HEK293 (cell line): ENCODE measurements at regions not wholly inside any gene's neighbourhood (a gene's known extent, or its start where the extent isn't known, plus 50 kb on each side); places are given as distances from the start of the nearest gene placed in this dataset.

Source experiments
- CTCF ChIA-PET: fragments of 350-600 bp; formaldehyde crosslinking; extraction: SDS; loops from one replicate; lab custom pipeline; 2021; ENCODE audit warnings: antibody characterized with exemption; lab: Yijun Ruan, JAX
- POLR2A ChIA-PET: fragments of 300-600 bp; formaldehyde crosslinking; extraction: SDS; loops from one replicate; lab custom pipeline; 2020; ENCODE audit warnings: antibody characterized with exemption, inconsistent platforms; lab: Yijun Ruan, JAX
- H3K27ac ChIP-seq: fragments of 200-500 bp; sonication (Bioruptor generic); 2 replicates; pipeline ENCODE4 v1.5.1; 2014; ENCODE audit warnings: low read depth, low read length, control low read depth, inconsistent platforms; ENCODE audit errors: extremely low read depth
- H3K36me3 ChIP-seq, 2 experiments: fragments of 200-500 bp in 1 of 2; sonication (Bioruptor generic) in 1 of 2; 1 replicate in 1 of 2; 2 replicates in 1 of 2; pipeline ENCODE4 v1.5.1; 2014 to 2017; ENCODE audit warnings: inconsistent platforms in 2 of 2, low read length in 2 of 2; ENCODE audit not compliant: control insufficient read depth in 2 of 2, insufficient read depth in 1 of 2
- H3K4me1 ChIP-seq: fragments of 200-500 bp; sonication (Bioruptor generic); 2 replicates; pipeline ENCODE4 v1.5.1; 2014; ENCODE audit warnings: mild to moderate bottlenecking, low read length, inconsistent platforms; ENCODE audit not compliant: control insufficient read depth, insufficient read depth
- H3K4me3 ChIP-seq: 2 replicates; pipeline ENCODE4 v1.5.1; 2011; ENCODE audit warnings: low read depth, mild to moderate bottlenecking, control low read depth, low read length, moderate library complexity
- H3K9me3 ChIP-seq: fragments of 200-500 bp; sonication (Bioruptor generic); 2 replicates; pipeline ENCODE4 v1.5.1; 2014; ENCODE audit warnings: low read depth, low read length, inconsistent platforms; ENCODE audit not compliant: control insufficient read depth, insufficient read depth
- BCL11A ChIP-seq: fragments of 450-650 bp; formaldehyde crosslinking; IDR thresholded peaks from 2 replicates; pipeline ENCODE4 v1.5.1; 2016; ENCODE audit warnings: low read depth, missing biosample characterization, missing genetic modification characterization
- KLF1 ChIP-seq: fragments of 450-650 bp; formaldehyde crosslinking; IDR thresholded peaks from 2 replicates; pipeline ENCODE4 v1.5.1; 2016; ENCODE audit warnings: missing biosample characterization, missing genetic modification characterization
- OSR2 ChIP-seq: fragments of 450-650 bp; formaldehyde crosslinking; IDR thresholded peaks from 2 replicates; pipeline ENCODE4 v1.5.1; 2016; ENCODE audit warnings: missing biosample characterization, missing genetic modification characterization
- OVOL3 ChIP-seq: fragments of 450-650 bp; formaldehyde crosslinking; IDR thresholded peaks from 2 replicates; pipeline ENCODE4 v1.5.1; 2016; ENCODE audit warnings: missing biosample characterization, missing genetic modification characterization
- SCRT1 ChIP-seq: fragments of 450-650 bp; formaldehyde crosslinking; IDR thresholded peaks from 2 replicates; pipeline ENCODE4 v1.5.1; 2016; ENCODE audit warnings: missing biosample characterization, missing genetic modification characterization, borderline replicate concordance
- TRIM28 ChIP-seq: IDR thresholded peaks from 2 replicates; pipeline ENCODE4 v1.6.1; 2011; ENCODE audit warnings: low read length, control low read depth, borderline replicate concordance
- WT1 ChIP-seq: fragments of 450-650 bp; formaldehyde crosslinking; IDR thresholded peaks from 2 replicates; pipeline ENCODE4 v1.5.1; 2016; ENCODE audit warnings: missing biosample characterization, missing genetic modification characterization
- YY2 ChIP-seq: fragments of 450-650 bp; formaldehyde crosslinking; IDR thresholded peaks from 2 replicates; pipeline ENCODE4 v1.5.1; 2016; ENCODE audit warnings: missing biosample characterization, missing genetic modification characterization
- ZBTB1 ChIP-seq: fragments of 450-650 bp; formaldehyde crosslinking; IDR thresholded peaks from 2 replicates; pipeline ENCODE4 v1.5.1; 2016; ENCODE audit warnings: missing biosample characterization, missing genetic modification characterization
- ZEB2 ChIP-seq: fragments of 450-650 bp; formaldehyde crosslinking; IDR thresholded peaks from 2 replicates; pipeline ENCODE4 v1.5.1; 2016; ENCODE audit warnings: missing biosample characterization, missing genetic modification characterization
- ZNF121 ChIP-seq: fragments of 450-650 bp; formaldehyde crosslinking; IDR thresholded peaks from 2 replicates; pipeline ENCODE4 v1.5.1; 2016; ENCODE audit warnings: missing biosample characterization, missing genetic modification characterization
- ZNF157 ChIP-seq: fragments of 450-650 bp; formaldehyde crosslinking; IDR thresholded peaks from 2 replicates; pipeline ENCODE4 v1.5.1; 2016; ENCODE audit warnings: missing biosample characterization, missing genetic modification characterization
- ZNF184 ChIP-seq: fragments of 450-650 bp; IDR thresholded peaks from 2 replicates; pipeline ENCODE4 v1.5.1; 2018; ENCODE audit warnings: missing biosample characterization, mild to moderate bottlenecking, missing genetic modification characterization
- ZNF19 ChIP-seq: fragments of 450-650 bp; formaldehyde crosslinking; IDR thresholded peaks from 2 replicates; pipeline ENCODE4; 2016; ENCODE audit warnings: missing biosample characterization, missing genetic modification characterization, low read depth
- ZNF211 ChIP-seq: fragments of 450-650 bp; formaldehyde crosslinking; IDR thresholded peaks from 2 replicates; pipeline ENCODE4 v1.5.1; 2016; ENCODE audit warnings: low read depth, missing biosample characterization, missing genetic modification characterization
- ZNF416 ChIP-seq: fragments of 450-650 bp; formaldehyde crosslinking; IDR thresholded peaks from 2 replicates; pipeline ENCODE4 v1.5.1; 2016; ENCODE audit warnings: missing biosample characterization, missing genetic modification characterization
- ZNF423 ChIP-seq: fragments of 450-650 bp; formaldehyde crosslinking; IDR thresholded peaks from 2 replicates; pipeline ENCODE4 v1.5.1; 2016; ENCODE audit warnings: missing biosample characterization, missing genetic modification characterization
- ZNF501 ChIP-seq: fragments of 450-650 bp; formaldehyde crosslinking; IDR thresholded peaks from 2 replicates; pipeline ENCODE4 v1.5.1; 2016; ENCODE audit warnings: missing biosample characterization, missing genetic modification characterization
- TF ChIP-seq, protein P1 (sequence below): fragments of 450-650 bp; formaldehyde crosslinking; IDR thresholded peaks from 2 replicates; pipeline ENCODE4 v1.5.1; 2016; ENCODE audit warnings: missing biosample characterization, missing genetic modification characterization
- TF ChIP-seq, protein P2 (sequence below): fragments of 450-650 bp; formaldehyde crosslinking; IDR thresholded peaks from 2 replicates; pipeline ENCODE4 v1.5.1; 2016; ENCODE audit warnings: missing biosample characterization, missing genetic modification characterization
- TF ChIP-seq, protein P3 (sequence below): fragments of 450-650 bp; formaldehyde crosslinking; IDR thresholded peaks from 2 replicates; pipeline ENCODE4 v1.5.1; 2016; ENCODE audit warnings: missing biosample characterization, missing genetic modification characterization

DNA sequence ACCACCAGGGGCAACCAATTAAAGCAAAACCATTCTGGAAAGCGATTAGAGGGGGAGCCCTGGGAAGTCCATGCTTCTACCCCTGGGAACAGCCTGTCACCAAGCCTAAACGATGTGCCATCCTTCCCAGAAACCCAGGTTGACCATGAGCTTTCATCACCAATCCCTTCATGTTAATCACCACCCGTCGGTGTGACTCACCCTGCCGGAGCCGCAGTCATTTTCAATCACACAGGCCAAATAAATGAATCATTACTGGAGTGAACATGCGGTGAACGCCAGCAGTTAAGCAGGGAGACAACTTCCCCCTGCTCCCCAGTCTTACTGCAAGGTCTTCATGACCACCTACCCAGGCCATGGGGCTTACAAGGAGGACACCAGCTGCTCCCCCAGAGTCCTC lies 308.8 kb downstream of the AJAP1 start:
- H3K27ac ChIP-seq = no peak overlapping the region
- H3K36me3 ChIP-seq = no peaks in the 10 kb centered on the region
- no peaks in the 10 kb centered on the region for H3K4me1 ChIP-seq
- ChIA-PET CTCF (no interaction called here), POLR2A (no interaction called here)
- no peak overlapping the region for H3K4me3 ChIP-seq
- TF ChIP-seq SCRT1 (tag by site-specific recombination) = no peak
- no peak for TF ChIP-seq WT1 (tag by site-specific recombination)
- TF ChIP-seq ZNF184 (tag by site-specific recombination) = no peak
- TF ChIP-seq ZNF501 = no peak
- no peaks in the 10 kb centered on the region for H3K9me3 ChIP-seq

DNA sequence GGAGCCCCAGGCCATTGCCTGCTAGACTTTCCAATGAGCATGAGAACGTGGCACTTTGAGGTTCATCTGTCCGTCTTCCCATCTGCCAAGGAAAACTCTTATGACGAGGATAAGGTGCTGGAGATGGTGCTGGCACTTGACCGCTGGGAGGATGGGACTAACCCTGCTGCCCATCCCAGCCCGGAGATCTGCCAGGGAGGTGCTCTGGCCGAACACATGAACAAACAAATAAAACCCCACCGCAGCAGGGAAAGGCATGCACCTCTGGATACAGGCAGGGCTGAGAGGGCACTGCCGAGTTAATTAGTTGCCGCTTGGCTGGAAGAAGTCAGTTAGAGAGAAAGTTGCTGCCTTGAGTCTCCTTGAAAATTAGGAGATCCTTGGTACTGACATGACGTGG lies 308.4 kb downstream of the AJAP1 start:
- TF ChIP-seq ZNF19 (no peak), ZNF157 (no peak), OSR2 (tag by site-specific recombination) (no peak), ZNF211 (tag by site-specific recombination) (no peak), ZNF416 (tag by site-specific recombination) (no peak), TRIM28 (no peak), YY2 (tag by site-specific recombination) (no peak), BCL11A (tag by site-specific recombination) (no peak), KLF1 (tag by site-specific recombination) (no peak), OVOL3 (tag by site-specific recombination) (no peak), ZEB2 (tag by site-specific recombination) (no peak), ZNF423 (no peak), ZBTB1 (tag by site-specific recombination) (no peak), ZNF121 (tag by site-specific recombination) (no peak)
- TF ChIP-seq, protein P1, sequence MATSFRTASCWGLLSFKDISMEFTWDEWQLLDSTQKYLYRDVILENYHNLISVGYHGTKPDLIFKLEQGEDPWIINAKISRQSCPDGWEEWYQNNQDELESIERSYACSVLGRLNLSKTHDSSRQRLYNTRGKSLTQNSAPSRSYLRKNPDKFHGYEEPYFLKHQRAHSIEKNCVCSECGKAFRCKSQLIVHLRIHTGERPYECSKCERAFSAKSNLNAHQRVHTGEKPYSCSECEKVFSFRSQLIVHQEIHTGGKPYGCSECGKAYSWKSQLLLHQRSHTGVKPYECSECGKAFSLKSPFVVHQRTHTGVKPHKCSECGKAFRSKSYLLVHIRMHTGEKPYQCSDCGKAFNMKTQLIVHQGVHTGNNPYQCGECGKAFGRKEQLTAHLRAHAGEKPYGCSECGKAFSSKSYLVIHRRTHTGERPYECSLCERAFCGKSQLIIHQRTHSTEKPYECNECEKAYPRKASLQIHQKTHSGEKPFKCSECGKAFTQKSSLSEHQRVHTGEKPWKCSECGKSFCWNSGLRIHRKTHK = no peak
- TF ChIP-seq, protein P2, sequence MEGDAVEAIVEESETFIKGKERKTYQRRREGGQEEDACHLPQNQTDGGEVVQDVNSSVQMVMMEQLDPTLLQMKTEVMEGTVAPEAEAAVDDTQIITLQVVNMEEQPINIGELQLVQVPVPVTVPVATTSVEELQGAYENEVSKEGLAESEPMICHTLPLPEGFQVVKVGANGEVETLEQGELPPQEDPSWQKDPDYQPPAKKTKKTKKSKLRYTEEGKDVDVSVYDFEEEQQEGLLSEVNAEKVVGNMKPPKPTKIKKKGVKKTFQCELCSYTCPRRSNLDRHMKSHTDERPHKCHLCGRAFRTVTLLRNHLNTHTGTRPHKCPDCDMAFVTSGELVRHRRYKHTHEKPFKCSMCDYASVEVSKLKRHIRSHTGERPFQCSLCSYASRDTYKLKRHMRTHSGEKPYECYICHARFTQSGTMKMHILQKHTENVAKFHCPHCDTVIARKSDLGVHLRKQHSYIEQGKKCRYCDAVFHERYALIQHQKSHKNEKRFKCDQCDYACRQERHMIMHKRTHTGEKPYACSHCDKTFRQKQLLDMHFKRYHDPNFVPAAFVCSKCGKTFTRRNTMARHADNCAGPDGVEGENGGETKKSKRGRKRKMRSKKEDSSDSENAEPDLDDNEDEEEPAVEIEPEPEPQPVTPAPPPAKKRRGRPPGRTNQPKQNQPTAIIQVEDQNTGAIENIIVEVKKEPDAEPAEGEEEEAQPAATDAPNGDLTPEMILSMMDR = no peak
- TF ChIP-seq, protein P3, sequence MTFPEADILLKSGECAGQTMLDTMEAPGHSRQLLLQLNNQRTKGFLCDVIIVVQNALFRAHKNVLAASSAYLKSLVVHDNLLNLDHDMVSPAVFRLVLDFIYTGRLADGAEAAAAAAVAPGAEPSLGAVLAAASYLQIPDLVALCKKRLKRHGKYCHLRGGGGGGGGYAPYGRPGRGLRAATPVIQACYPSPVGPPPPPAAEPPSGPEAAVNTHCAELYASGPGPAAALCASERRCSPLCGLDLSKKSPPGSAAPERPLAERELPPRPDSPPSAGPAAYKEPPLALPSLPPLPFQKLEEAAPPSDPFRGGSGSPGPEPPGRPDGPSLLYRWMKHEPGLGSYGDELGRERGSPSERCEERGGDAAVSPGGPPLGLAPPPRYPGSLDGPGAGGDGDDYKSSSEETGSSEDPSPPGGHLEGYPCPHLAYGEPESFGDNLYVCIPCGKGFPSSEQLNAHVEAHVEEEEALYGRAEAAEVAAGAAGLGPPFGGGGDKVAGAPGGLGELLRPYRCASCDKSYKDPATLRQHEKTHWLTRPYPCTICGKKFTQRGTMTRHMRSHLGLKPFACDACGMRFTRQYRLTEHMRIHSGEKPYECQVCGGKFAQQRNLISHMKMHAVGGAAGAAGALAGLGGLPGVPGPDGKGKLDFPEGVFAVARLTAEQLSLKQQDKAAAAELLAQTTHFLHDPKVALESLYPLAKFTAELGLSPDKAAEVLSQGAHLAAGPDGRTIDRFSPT (tag by site-specific recombination) = no peak
- no peak overlapping the region for H3K27ac ChIP-seq
- POLR2A ChIA-PET = no interaction called here
- CTCF ChIA-PET = no interaction called here
- no peaks in the 10 kb centered on the region for H3K9me3 ChIP-seq
- no peaks in the 10 kb centered on the region for H3K36me3 ChIP-seq
- H3K4me1 ChIP-seq = no peaks in the 10 kb centered on the region
- H3K4me3 ChIP-seq = no peak overlapping the region
